NCI-H526 (cell line): ENCODE measurements at regions not wholly inside any gene's neighbourhood (a gene's known extent, or its start where the extent isn't known, plus 50 kb on each side); places are given as distances from the start of the nearest gene placed in this dataset.
"Not testable (repeated sequence)": the region's sequence is repeated elsewhere in the genome, so short reads cannot be mapped to it uniquely, and the experiment has no call there.

ENCODE experiments used
- DNase-seq, 2 experiments: peaks; one replicate each; lab custom pipeline; 2025; lab: John Stamatoyannopoulos, UW

- no peak for DNase-seq
Observed at GRCh38 chr9:11144746-11145145, 531.9 kb upstream of the PTPRD start.

GRCh38 chr9:11148189-11148588, 535.4 kb upstream of the PTPRD start:
- DNase-seq = no peak

GRCh38 chr9:11149065-11149464, 536.3 kb upstream of the PTPRD start:
- DNase-seq = peak in 1 of 2 experiments; percentile 19

GRCh38 chr9:11158063-11158462, 545.3 kb upstream of the PTPRD start:
- no peak for DNase-seq

GRCh38 chr9:11158676-11159075, 545.9 kb upstream of the PTPRD start:
- DNase-seq = no peak

GRCh38 chr9:11159318-11159862, 546.6 kb upstream of the PTPRD start:
- no peak for DNase-seq

GRCh38 chr9:11163843-11164242, 551.0 kb upstream of the PTPRD start:
- no peak for DNase-seq

- no peak for DNase-seq
Observed at GRCh38 chr9:11182001-11182400, 569.2 kb upstream of the PTPRD start.

GRCh38 chr9:11190719-11191118, 577.9 kb upstream of the PTPRD start:
- DNase-seq = no peak

- DNase-seq = no peak
Observed at GRCh38 chr9:11192993-11193392, 580.2 kb upstream of the PTPRD start.

GRCh38 chr9:11194246-11194645, 581.4 kb upstream of the PTPRD start:
- no peak for DNase-seq

- not testable (repeated sequence) for DNase-seq
Observed at GRCh38 chr9:11196840-11197365, 584.1 kb upstream of the PTPRD start.

GRCh38 chr9:11199335-11199734, 586.5 kb upstream of the PTPRD start:
- no peak for DNase-seq

GRCh38 chr9:11204521-11204920, 591.7 kb upstream of the PTPRD start:
- DNase-seq = no peak

GRCh38 chr9:11206925-11207324, 594.1 kb upstream of the PTPRD start:
- DNase-seq = no peak

- DNase-seq = no peak
Observed at GRCh38 chr9:11233696-11234095, 620.9 kb upstream of the PTPRD start.

- no peak for DNase-seq
Observed at GRCh38 chr9:11235061-11235460, 622.3 kb upstream of the PTPRD start.

- no peak for DNase-seq
Observed at GRCh38 chr9:11241779-11242178, 629.0 kb upstream of the PTPRD start.

GRCh38 chr9:11257992-11258391, 645.2 kb upstream of the PTPRD start:
- no peak for DNase-seq

GRCh38 chr9:11269036-11269435, 656.2 kb upstream of the PTPRD start:
- no peak for DNase-seq

GRCh38 chr9:11275158-11275695, 662.4 kb upstream of the PTPRD start:
- peak in 1 of 2 experiments; percentile 3 for DNase-seq

GRCh38 chr9:11312966-11313365, 700.2 kb upstream of the PTPRD start:
- no peak for DNase-seq

GRCh38 chr9:11318946-11319345, 706.1 kb upstream of the PTPRD start:
- no peak for DNase-seq

- peak in 1 of 2 experiments; percentile 46 for DNase-seq
Observed at GRCh38 chr9:11319538-11319937, 706.7 kb upstream of the PTPRD start.
